ENCODE measurements at regions not wholly inside any gene's neighbourhood (a gene's known extent, or its start where the extent isn't known, plus 50 kb on each side); places are given as distances from the start of the nearest gene placed in this dataset.

GRCh38 chr14:66371776-66372175 is 114.4 kb upstream of the CCDC196 start:
- no peak for TF ChIP-seq CTCF (IDR thresholded peaks at IDR 0.05; ENCODE audit: low read length, missing control alignments)
- no peak for DNase-seq (ENCODE audit: low read depth)
- H3K4me3 ChIP-seq (replicated peaks; ENCODE audit: low read depth, low read length), result no peak overlapping the region

GRCh38 chr14:66375046-66375964 is 110.9 kb upstream of the CCDC196 start:
- no peak for DNase-seq (ENCODE audit: low read depth)
- no peak for TF ChIP-seq CTCF (IDR thresholded peaks at IDR 0.05; ENCODE audit: low read length, missing control alignments)
- H3K4me3 ChIP-seq (replicated peaks; ENCODE audit: low read depth, low read length), result no peak overlapping the region

- no peak for TF ChIP-seq CTCF (IDR thresholded peaks at IDR 0.05; ENCODE audit: low read length, missing control alignments)
- no peak overlapping the region for H3K4me3 ChIP-seq (replicated peaks; ENCODE audit: low read depth, low read length)
- DNase-seq (ENCODE audit: low read depth), result no peak
These were observed 108.6 kb upstream of the CCDC196 start for GRCh38 chr14:66377574-66377973.

GRCh38 chr14:66378712-66379505 is 107.3 kb upstream of the CCDC196 start:
- TF ChIP-seq CTCF (IDR thresholded peaks at IDR 0.05; ENCODE audit: low read length, missing control alignments), result no peak
- peak; percentile 3 for DNase-seq (ENCODE audit: low read depth)

GRCh38 chr14:66380143-66380542 is 106.0 kb upstream of the CCDC196 start:
- TF ChIP-seq CTCF (IDR thresholded peaks at IDR 0.05; ENCODE audit: low read length, missing control alignments), result no peak
- DNase-seq (ENCODE audit: low read depth), result peak; percentile 45

More at GRCh38 chr14:66378712-66379505, 107.3 kb upstream of the CCDC196 start:
- no peak overlapping the region for H3K4me3 ChIP-seq (replicated peaks; ENCODE audit: low read depth, low read length)

GRCh38 chr14:66381755-66382154 is 104.4 kb upstream of the CCDC196 start:
- no peak overlapping the region for H3K4me3 ChIP-seq (replicated peaks; ENCODE audit: low read depth, low read length)
- DNase-seq (ENCODE audit: low read depth), result no peak
- no peak for TF ChIP-seq CTCF (IDR thresholded peaks at IDR 0.05; ENCODE audit: low read length, missing control alignments)

More at GRCh38 chr14:66380143-66380542, 106.0 kb upstream of the CCDC196 start:
- H3K4me3 ChIP-seq (replicated peaks; ENCODE audit: low read depth, low read length), result no peak overlapping the region
